H1 (cell line): ENCODE measurements at regions not wholly inside any gene's neighbourhood (a gene's known extent, or its start where the extent isn't known, plus 50 kb on each side); places are given as distances from the start of the nearest gene placed in this dataset.

ENCODE experiments used
- CBX5 ChIP-seq: fragments of 300-800, 300-1000 bp; sonication (generic); IDR thresholded peaks from 2 replicates; pipeline ENCODE4 v1.7.1; 2016; ENCODE audit warnings: antibody characterized with exemption, low read length, low read depth
- CTCF ChIP-seq, 3 experiments: IDR thresholded peaks; 1 replicate in 2 of 3; 2 replicates in 1 of 3; pipeline versions ENCODE4 v1.5.1 to v1.6.1; 2011; ENCODE audit warnings: low read length in 3 of 3, mild to moderate bottlenecking in 3 of 3, inconsistent platforms in 2 of 3, low read depth in 1 of 3, moderate library complexity in 1 of 3; ENCODE audit not compliant: insufficient read depth in 1 of 3; ENCODE audit errors: control extremely low read depth in 1 of 3
- NANOG ChIP-seq: IDR thresholded peaks from 2 replicates; pipeline ENCODE4 v1.6.1; 2011; ENCODE audit warnings: low read length, low read depth, mild to moderate bottlenecking, inconsistent platforms; ENCODE audit not compliant: insufficient read depth, poor library complexity, severe bottlenecking
- ZNF274 ChIP-seq: IDR thresholded peaks from 2 replicates; pipeline ENCODE4 v1.7.0; 2012; ENCODE audit warnings: low read length, borderline replicate concordance; ENCODE audit errors: extremely low read depth

GRCh38 chr10:113278664-113279063, 274.2 kb upstream of the HABP2 start:
- TF ChIP-seq CTCF (IDR thresholded peaks at IDR 0.05; ENCODE audit: control extremely low read depth in 1 of 3, insufficient read depth in 1 of 3, low read depth in 1 of 3, low read length in 3 of 3) (no peak), NANOG (no peak), CBX5 (no peak), ZNF274 (no peak)
